ENCODE measurements at regions not wholly inside any gene's neighbourhood (a gene's known extent, or its start where the extent isn't known, plus 50 kb on each side); places are given as distances from the start of the nearest gene placed in this dataset.

DNA sequence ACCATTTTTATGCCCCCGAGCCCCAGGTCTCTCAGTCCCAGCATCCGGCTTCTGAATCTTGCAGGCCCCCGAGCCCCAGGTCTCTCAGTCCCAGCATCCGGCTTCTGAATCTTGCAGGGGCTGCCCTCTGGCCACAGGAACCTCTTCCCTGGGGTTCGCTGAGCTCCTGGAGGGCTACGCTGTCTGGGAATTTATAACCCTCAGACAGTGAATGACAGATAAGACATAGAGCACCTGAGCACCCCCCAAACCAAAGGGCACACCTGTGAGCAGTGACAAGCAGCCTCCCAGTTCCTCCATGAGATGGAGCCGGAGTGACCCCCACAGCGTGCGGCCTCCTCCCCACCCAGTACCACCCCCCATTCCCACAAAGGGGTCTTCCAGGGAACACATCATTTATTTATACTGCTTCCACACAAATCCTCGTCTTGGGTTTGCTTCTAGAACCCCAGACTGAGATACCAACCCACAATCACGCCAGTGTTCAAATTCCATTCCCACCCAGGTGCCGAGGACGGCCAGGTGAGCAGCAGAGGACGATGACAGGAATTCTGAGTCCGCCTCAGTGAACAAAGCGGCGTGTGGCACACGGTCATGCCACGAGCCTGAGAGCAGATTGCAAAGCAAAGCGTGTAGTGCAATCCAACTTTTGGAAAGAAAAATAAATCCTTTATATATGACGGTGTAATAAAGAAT is 57.7 kb upstream of the FAM20C start:
- no peak for DNase-seq (ENCODE audit: low spot score)

DNA sequence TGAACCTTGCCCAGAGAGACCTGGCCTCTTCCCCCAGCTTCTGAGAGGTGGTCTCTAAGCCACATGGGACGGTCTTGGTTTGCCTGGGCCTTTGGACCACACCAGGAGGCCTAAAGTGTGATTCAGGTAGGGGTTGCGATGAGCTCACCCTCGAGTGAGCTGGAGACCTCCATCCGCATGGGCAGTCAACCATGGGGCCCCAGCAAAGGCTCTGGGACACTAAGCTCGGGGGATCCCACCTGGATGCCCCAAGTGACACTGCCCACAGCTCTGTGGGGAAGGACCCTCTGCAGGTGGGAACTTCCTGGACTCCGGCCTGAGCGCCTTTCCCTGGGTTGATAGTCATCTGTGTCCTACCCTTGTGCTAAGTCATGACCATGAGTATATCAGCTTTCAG is 57.1 kb upstream of the FAM20C start:
- DNase-seq (ENCODE audit: low spot score), result no peak

DNA sequence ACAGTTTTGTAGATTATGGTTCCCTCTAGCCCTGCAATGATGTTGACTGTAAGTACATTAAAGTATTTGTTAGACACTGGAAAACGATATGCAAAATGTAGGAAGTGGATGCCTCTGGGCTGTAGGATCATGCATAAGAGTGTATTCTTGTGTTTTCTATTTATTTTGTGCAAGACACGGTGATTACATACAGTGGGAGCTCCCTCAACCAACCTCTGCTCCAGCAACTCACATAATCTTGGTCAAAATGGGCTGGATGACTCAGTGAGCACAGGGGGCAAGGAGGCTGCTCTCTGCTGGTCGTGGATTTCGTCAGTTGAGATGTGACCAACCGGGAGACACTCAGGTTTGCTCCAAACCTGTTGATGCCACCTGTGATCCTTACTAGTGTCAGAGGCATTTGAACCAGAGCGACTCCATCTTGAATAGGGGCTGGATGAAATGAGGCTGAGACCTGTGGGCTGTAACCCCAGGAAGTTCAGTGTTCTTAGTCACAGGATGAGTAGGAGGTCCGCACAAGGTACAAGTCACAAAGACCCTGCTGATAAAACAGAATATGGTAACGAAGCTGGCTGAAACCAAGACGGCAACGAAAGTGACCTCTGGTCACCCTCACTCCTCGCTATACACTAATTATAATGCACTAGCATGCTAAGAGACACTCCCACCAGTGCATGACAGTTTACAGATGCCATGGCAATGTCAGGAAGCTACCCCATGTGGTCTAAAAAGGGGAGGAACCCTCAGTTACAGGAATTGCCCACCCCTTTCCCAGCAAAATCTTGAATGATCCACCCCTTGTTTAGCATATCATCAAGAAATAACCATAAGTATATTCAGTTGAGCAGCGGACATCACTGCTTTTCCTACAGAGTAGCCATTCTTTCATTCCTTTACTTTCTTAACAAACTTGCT is 56.4 kb upstream of the FAM20C start:
- no peak for DNase-seq (ENCODE audit: low spot score)

DNA sequence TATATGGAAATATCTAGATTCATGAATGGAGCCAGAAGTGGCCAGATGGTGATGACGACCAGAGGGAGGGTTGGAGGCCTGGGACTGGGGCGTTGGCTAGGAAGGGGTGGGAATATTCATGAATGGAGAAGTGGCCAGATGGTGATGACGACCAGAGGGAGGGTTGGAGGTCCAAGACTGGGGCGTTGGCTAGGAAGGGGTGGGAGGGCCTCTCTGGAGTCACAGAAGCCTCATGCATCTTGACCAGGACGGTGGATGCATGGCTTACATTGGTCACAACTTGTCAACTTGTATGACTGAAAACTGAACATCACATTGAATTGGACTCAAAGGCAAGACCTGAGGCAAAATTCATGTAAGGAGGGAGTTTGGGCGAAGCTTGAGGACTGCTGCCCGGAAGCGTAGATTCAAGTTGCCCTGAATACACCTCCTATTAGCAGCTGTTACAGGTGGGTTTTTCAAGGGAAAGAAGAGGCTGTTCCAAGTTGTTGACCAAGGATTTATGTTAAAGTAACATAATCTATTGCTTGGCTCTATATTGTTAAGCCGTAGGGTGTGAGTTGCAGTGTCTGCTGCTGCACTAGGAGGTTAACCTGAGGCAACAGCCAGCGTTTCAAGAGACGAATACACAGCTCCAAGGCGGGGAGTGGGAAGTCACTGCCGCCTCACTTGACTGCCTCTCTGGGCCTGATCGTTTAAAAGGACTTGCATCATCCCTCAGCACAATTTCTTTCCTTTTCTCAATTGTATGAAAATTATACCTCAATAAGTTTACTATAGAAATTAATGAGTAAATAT is 55.1 kb upstream of the FAM20C start:
- no peak for DNase-seq (ENCODE audit: low spot score)

DNA sequence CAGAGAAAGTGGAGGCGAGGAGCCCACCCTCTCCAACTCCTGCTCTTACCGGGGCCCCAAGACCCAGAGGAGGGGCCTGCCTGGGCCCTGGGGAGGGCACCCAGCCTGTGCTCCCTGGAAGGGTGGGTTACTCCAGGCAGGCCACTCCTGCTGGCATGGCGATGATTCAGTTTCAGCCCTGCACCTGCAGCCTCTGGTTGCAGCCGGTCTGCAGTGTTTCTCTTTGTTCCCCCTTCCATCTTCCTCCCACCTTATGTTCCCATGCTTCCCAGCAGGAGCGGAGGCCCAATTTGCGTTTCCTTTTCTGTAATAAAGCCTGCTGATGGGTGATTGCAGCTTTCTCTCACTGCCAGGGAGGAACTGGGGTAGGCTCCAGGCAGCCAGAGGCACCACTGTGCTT is 53.2 kb upstream of the FAM20C start:
- no peak for DNase-seq (ENCODE audit: low spot score)

DNA sequence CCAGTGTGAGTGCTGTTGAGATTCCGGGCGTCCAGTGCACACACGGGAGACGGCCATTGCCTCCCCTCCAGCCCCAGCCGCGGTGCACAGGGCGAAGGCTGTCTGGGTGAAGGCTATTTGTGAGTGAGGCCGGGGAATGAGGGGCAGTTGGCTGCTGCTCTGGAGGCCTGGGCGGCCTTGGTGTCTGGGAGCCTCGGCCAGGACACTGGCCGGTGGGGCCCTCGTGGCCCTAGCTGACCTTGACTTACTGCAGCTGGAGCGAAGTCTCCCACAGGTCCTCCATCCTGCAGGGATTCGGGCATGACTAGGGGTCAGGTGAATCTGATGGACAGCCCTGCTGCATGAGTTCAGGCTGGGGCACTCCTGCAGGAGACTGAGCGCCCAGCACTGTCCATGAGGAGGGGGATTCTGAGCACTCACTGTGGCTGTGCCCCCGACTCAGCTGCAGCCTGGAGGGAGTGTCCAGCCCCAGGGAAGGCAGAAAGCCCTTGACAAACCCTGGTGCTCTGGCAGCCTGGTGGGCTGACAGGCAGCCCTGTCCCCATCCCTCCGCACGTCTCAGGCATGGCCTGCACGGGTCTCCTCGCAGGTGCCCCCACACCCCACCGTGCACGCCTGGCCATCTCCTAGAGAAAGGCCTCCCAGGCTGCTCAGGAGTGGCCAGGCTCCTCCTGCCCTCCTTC is 52.7 kb upstream of the FAM20C start:
- no peak for DNase-seq (ENCODE audit: low spot score)

DNA sequence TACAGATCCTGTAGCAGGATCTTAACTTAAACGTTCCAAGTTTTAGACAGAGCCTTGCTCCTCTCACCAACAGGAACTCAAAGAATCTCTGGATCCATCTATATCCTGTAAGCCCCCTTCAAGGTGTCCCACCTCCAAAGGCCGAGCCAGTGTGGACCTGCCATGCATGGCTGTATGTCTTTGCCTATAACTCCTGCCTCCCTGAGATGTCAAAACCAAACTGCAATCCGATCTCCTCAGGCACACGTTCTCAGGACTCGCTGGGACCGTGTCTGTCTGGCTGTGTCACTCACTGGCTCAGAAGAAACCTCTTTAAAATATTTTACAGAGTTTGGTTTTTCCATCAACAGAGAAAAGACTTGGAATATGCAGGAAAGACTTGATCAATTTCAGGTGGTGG is 51.4 kb upstream of the FAM20C start:
- DNase-seq (ENCODE audit: low spot score), result no peak

DNA sequence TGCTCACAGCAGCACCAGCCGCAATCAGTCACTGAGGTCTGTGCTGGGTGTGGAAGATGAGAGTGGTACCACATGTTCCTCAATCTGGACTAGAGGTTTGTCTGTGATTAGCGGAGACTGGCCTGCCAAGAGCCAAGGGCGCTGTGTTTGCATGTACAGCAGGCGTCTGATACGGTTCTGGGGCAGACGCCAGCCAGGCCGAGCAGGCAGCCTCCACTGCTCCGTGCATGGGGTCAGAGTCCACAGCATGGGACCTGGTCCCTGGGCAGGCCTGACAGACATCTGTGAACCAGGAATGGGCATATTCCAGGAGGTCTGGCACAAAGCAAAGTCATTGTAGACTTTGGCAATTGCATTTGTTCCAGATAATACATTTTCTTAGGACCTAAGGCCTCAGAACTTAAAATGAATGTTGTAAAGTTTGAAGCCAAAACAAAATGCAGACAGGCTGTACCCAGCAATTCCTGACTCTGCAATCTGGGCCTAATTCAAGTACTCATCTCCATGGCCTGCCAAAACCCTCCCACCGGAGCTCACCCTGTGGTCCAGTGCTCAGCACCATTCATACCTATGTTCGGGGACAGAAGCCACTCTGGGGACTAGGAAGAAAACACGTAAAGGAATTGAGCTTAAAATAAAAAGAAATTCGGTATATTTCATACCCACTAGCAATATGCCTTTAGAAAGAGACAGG is 50.0 kb upstream of the FAM20C start:
- DNase-seq (ENCODE audit: low spot score), result peak; percentile 77

Measured in umbilical cord (tissue), 1 donor.